Natural killer cell (primary cell): ENCODE measurements at regions not wholly inside any gene's neighbourhood (a gene's known extent, or its start where the extent isn't known, plus 50 kb on each side); places are given as distances from the start of the nearest gene placed in this dataset.
"Not testable (repeated sequence)": the region's sequence is repeated elsewhere in the genome, so short reads cannot be mapped to it uniquely, and the experiment has no call there.

ENCODE experiments used
- ATAC-seq, 3 donors: fragments of 150-1000 bp in 2 of 3; fragments of 200-7000 bp in 1 of 3; cut with Tn5 transposase; 1 replicate in 1 of 3; 2 replicates in 2 of 3; pipeline ENCODE4 v1.10.0; 2021; ENCODE audit warnings: mild to moderate bottlenecking in 2 of 3, moderate library complexity in 2 of 3
- DNase-seq, 2 donors: peaks; one replicate each; pipeline versions ENCODE4 v3.0.0 to v3.0.0-alpha.2; 2013 to 2021; ENCODE audit warnings: mixed read lengths in 1 of 2
- H3K27ac ChIP-seq: one replicate; pipeline ENCODE4 v1.5.1; 2013; ENCODE audit warnings: mild to moderate bottlenecking, low read length
- H3K27me3 ChIP-seq: one replicate; pipeline ENCODE4 v1.6.1; 2013; ENCODE audit warnings: low read length; ENCODE audit not compliant: control insufficient read depth, insufficient read depth
- H3K36me3 ChIP-seq: one replicate; pipeline ENCODE4 v1.6.1; 2013; ENCODE audit warnings: low read length; ENCODE audit not compliant: control insufficient read depth, insufficient read depth
- H3K4me1 ChIP-seq: one replicate; pipeline ENCODE4 v1.6.1; 2013; ENCODE audit warnings: low read length; ENCODE audit not compliant: control insufficient read depth, insufficient read depth
- H3K4me3 ChIP-seq: one replicate; pipeline ENCODE4 v1.5.1; 2013; ENCODE audit warnings: low read length
- H3K9me3 ChIP-seq: one replicate; pipeline ENCODE4 v1.6.1; 2013; ENCODE audit warnings: low read length; ENCODE audit not compliant: control insufficient read depth, insufficient read depth
- H3K27ac Mint-ChIP-seq, 2 donors: one replicate each; pipeline ENCODE4 v1.8.0; 2022; ENCODE audit warnings: mild to moderate bottlenecking in 2 of 2, mixed read lengths in 2 of 2, moderate library complexity in 1 of 2
- H3K27me3 Mint-ChIP-seq, 2 donors: one replicate each; pipeline ENCODE4 v1.8.0; 2022; ENCODE audit warnings: low read depth in 2 of 2, mixed read lengths in 2 of 2
- H3K36me3 Mint-ChIP-seq: one replicate; pipeline ENCODE4 v1.8.0; 2022; ENCODE audit warnings: mixed read lengths
- H3K4me1 Mint-ChIP-seq, 2 donors: one replicate each; pipeline ENCODE4 v1.8.0; 2022; ENCODE audit warnings: mixed read lengths in 2 of 2
- H3K4me3 Mint-ChIP-seq: one replicate; pipeline ENCODE4 v1.8.0; 2022; ENCODE audit warnings: mild to moderate bottlenecking, moderate library complexity, mixed read lengths
- H3K9me3 Mint-ChIP-seq, 2 donors: one replicate each; pipeline ENCODE4 v1.8.0; 2022; ENCODE audit warnings: mixed read lengths in 2 of 2
- CTCF ChIP-seq: fragments of 200-600 bp; IDR thresholded peaks from one replicate; pipeline ENCODE4 v1.8.0; 2022; ENCODE audit warnings: antibody characterized with exemption
- WGBS: methylation state at CpG from one replicate; pipeline ENCODE4 v1.1.7; 2013; ENCODE audit warnings: missing lambda C conversion rate; ENCODE audit not compliant: insufficient coverage; 5-methylcytosine and 5-hydroxymethylcytosine counted together
- intact Hi-C: fragments of 100-400 bp; cut with micrococcal nuclease; formaldehyde crosslinking; loops from one replicate; pipeline ENCODE4 v1.14.2; 2022

- Histone ChIP-seq H3K4me1 (peaks cover 3% of the 10 kb centered on the region), H3K36me3 (no peaks in the 10 kb centered on the region), H3K27me3 (no peaks in the 10 kb centered on the region), H3K4me3 (no peak overlapping the region), H3K27ac (no peak overlapping the region), H3K9me3 (no peaks in the 10 kb centered on the region)
- 3% methylated on average over 4 of the region's 5 CpGs for WGBS
- no peak overlapping the region for H3K4me3 Mint-ChIP-seq
- H3K4me1 Mint-ChIP-seq = no peaks in the 10 kb centered on the region
- no peak overlapping the region for H3K27ac Mint-ChIP-seq
- H3K9me3 Mint-ChIP-seq = no peaks in the 10 kb centered on the region
- H3K36me3 Mint-ChIP-seq = no peaks in the 10 kb centered on the region
- peaks cover 22 to 35% of the 10 kb centered on the region in 2 donors for H3K27me3 Mint-ChIP-seq
- intact Hi-C loops = no loop called here
- ATAC-seq (no peak), DNase-seq (no peak)
- TF ChIP-seq CTCF = no peak
These were observed 306.6 kb downstream of the DAD1 start for GRCh38 chr14:22282417-22282816.

GRCh38 chr14:22281447-22281874 lies 307.6 kb downstream of the DAD1 start:
- not testable (repeated sequence) for ATAC-seq, H3K4me3 Mint-ChIP-seq

GRCh38 chr14:22280497-22281316 lies 308.3 kb downstream of the DAD1 start:
- ATAC-seq = no peak
- intact Hi-C loops = no loop called here
- Histone ChIP-seq H3K36me3 (no peaks in the 10 kb centered on the region), H3K4me1 (peaks cover 3% of the 10 kb centered on the region), H3K27me3 (peaks cover 3% of the 10 kb centered on the region), H3K27ac (no peak overlapping the region), H3K4me3 (no peak overlapping the region), H3K9me3 (no peaks in the 10 kb centered on the region)
- DNase-seq = peak in 1 of 2 donors; percentile 24
- Mint-ChIP-seq H3K4me1 (no peaks in the 10 kb centered on the region), H3K4me3 (peak overlapping the region; percentile 4), H3K9me3 (no peaks in the 10 kb centered on the region), H3K36me3 (no peaks in the 10 kb centered on the region), H3K27ac (no peak overlapping the region), H3K27me3 (peaks cover 28 to 45% of the 10 kb centered on the region in 2 donors)
- no peak for TF ChIP-seq CTCF
- WGBS = 54% methylated on average over 3 of the region's 5 CpGs

More at GRCh38 chr14:22281447-22281874, 307.6 kb downstream of the DAD1 start:
- H3K27me3 Mint-ChIP-seq = peaks cover 26 to 41% of the 10 kb centered on the region in 2 donors
- H3K27ac Mint-ChIP-seq, H3K4me1 Mint-ChIP-seq, H3K36me3 ChIP-seq, H3K9me3 ChIP-seq, H3K4me3 ChIP-seq, H3K4me1 ChIP-seq, H3K27me3 ChIP-seq, intact Hi-C loops, H3K9me3 Mint-ChIP-seq, H3K27ac ChIP-seq, H3K36me3 Mint-ChIP-seq, DNase-seq: not testable (repeated sequence)
- WGBS = 36% methylated on average over 7 of the region's 7 CpGs

GRCh38 chr14:22276913-22277816 lies 311.9 kb downstream of the DAD1 start:
- Histone ChIP-seq H3K4me3 (no peak overlapping the region), H3K27ac (no peak overlapping the region), H3K36me3 (no peaks in the 10 kb centered on the region), H3K9me3 (no peaks in the 10 kb centered on the region), H3K27me3 (peaks cover 3% of the 10 kb centered on the region), H3K4me1 (peaks cover 3% of the 10 kb centered on the region)
- Mint-ChIP-seq H3K36me3 (no peaks in the 10 kb centered on the region), H3K4me1 (no peaks in the 10 kb centered on the region), H3K27me3 (peaks cover 22 to 58% of the 10 kb centered on the region in 2 donors), H3K4me3 (no peak overlapping the region), H3K9me3 (no peaks in the 10 kb centered on the region), H3K27ac (no peak overlapping the region)
- WGBS = 55% methylated on average over 4 of the region's 4 CpGs
- ATAC-seq (no peak), DNase-seq (peak in 1 of 2 donors; percentile 14)
- intact Hi-C loops = no loop called here
- TF ChIP-seq CTCF = peak; percentile 77
